H9 (cell line): ENCODE measurements at regions not wholly inside any gene's neighbourhood (a gene's known extent, or its start where the extent isn't known, plus 50 kb on each side); places are given as distances from the start of the nearest gene placed in this dataset.

Source experiments
- DNase-seq: peaks from one replicate; pipeline ENCODE4 v3.0.0-alpha.2; 2017
- H2AFZ ChIP-seq: one replicate; pipeline ENCODE4 v1.6.1; 2013; ENCODE audit warnings: mild to moderate bottlenecking, low read length, control low read depth, moderate library complexity
- H2AK5ac ChIP-seq: 2 replicates; pipeline ENCODE4 v1.6.1; 2013; ENCODE audit warnings: low read length, control low read depth, mixed read lengths; ENCODE audit not compliant: insufficient read length
- H2BK120ac ChIP-seq: one replicate; pipeline ENCODE4 v1.6.1; 2013; ENCODE audit warnings: low read depth, mild to moderate bottlenecking, low read length, control low read depth, inconsistent platforms; ENCODE audit not compliant: poor library complexity, severe bottlenecking
- H2BK12ac ChIP-seq: 2 replicates; pipeline ENCODE4 v1.6.1; 2013; ENCODE audit warnings: low read length, control low read depth, mixed read lengths, low read depth; ENCODE audit not compliant: insufficient read length
- H2BK15ac ChIP-seq: 2 replicates; pipeline ENCODE4 v1.6.1; 2013; ENCODE audit warnings: low read depth, low read length, control low read depth
- H2BK20ac ChIP-seq: one replicate; pipeline ENCODE4 v1.6.1; 2013; ENCODE audit warnings: low read depth, mild to moderate bottlenecking, low read length, control low read depth, inconsistent platforms; ENCODE audit not compliant: poor library complexity, severe bottlenecking
- H2BK5ac ChIP-seq: 2 replicates; pipeline ENCODE4 v1.6.1; 2013; ENCODE audit warnings: low read length, control low read depth, mixed read lengths; ENCODE audit not compliant: insufficient read length
- H3K14ac ChIP-seq: 2 replicates; pipeline ENCODE4 v1.6.1; 2013; ENCODE audit warnings: low read length, control low read depth; ENCODE audit not compliant: insufficient read depth
- H3K18ac ChIP-seq: 2 replicates; pipeline ENCODE4 v1.6.1; 2013; ENCODE audit warnings: low read depth, mild to moderate bottlenecking, mixed read lengths, low read length, control low read depth; ENCODE audit not compliant: insufficient read length
- H3K23ac ChIP-seq: 2 replicates; pipeline ENCODE4 v1.6.1; 2013; ENCODE audit warnings: low read length, control low read depth, mixed read lengths, low read depth; ENCODE audit not compliant: insufficient read length
- H3K23me2 ChIP-seq: 2 replicates; pipeline ENCODE4 v1.6.1; 2013; ENCODE audit warnings: low read depth, mild to moderate bottlenecking, mixed read lengths, low read length, control low read depth; ENCODE audit not compliant: insufficient read length, poor library complexity, severe bottlenecking
- H3K27ac ChIP-seq: 2 replicates; pipeline ENCODE4 v1.5.1; 2013; ENCODE audit warnings: low read length, control low read depth, mixed read lengths, low read depth; ENCODE audit not compliant: insufficient read length
- H3K27me3 ChIP-seq: 2 replicates; pipeline ENCODE4 v1.6.1; 2013; ENCODE audit warnings: low read length, control low read depth, inconsistent platforms; ENCODE audit not compliant: insufficient read depth
- H3K4ac ChIP-seq: 2 replicates; pipeline ENCODE4 v1.6.1; 2013; ENCODE audit warnings: low read depth, mild to moderate bottlenecking, control low read depth, inconsistent platforms, low read length, moderate library complexity
- H3K4me1 ChIP-seq: 2 replicates; pipeline ENCODE4 v1.6.1; 2013; ENCODE audit warnings: low read length, control low read depth, inconsistent platforms; ENCODE audit not compliant: insufficient read depth
- H3K4me2 ChIP-seq: 2 replicates; pipeline ENCODE4 v1.6.1; 2013; ENCODE audit warnings: low read length, control low read depth, mixed read lengths; ENCODE audit not compliant: insufficient read length, insufficient read depth
- H3K56ac ChIP-seq: 2 replicates; pipeline ENCODE4 v1.6.1; 2013; ENCODE audit warnings: low read depth, mild to moderate bottlenecking, mixed read lengths, low read length, control low read depth; ENCODE audit not compliant: insufficient read length
- H3K79me1 ChIP-seq: 2 replicates; pipeline ENCODE4 v1.6.1; 2013; ENCODE audit warnings: low read depth, mild to moderate bottlenecking, moderate library complexity, low read length, control low read depth, inconsistent platforms; ENCODE audit not compliant: insufficient read depth, poor library complexity, severe bottlenecking
- H3K79me2 ChIP-seq: 2 replicates; pipeline ENCODE4 v1.6.1; 2013; ENCODE audit warnings: low read length, control low read depth, inconsistent platforms; ENCODE audit not compliant: insufficient read depth
- H3K9ac ChIP-seq: 2 replicates; pipeline ENCODE4 v1.6.1; 2013; ENCODE audit warnings: low read length, control low read depth, mixed read lengths; ENCODE audit not compliant: insufficient read length; ENCODE audit errors: extremely low read depth
- H3K9me3 ChIP-seq: one replicate; pipeline ENCODE4 v1.6.1; 2013; ENCODE audit warnings: low read depth, low read length, inconsistent platforms; ENCODE audit not compliant: control insufficient read depth
- H3T11ph ChIP-seq: one replicate; pipeline ENCODE4 v1.6.1; 2013; ENCODE audit warnings: mild to moderate bottlenecking, low read length, control low read depth, inconsistent platforms
- H4K20me1 ChIP-seq: one replicate; pipeline ENCODE4 v1.6.1; 2013; ENCODE audit not compliant: control insufficient read depth, insufficient read length, insufficient read depth
- H4K5ac ChIP-seq: 2 replicates; pipeline ENCODE4 v1.6.1; 2013; ENCODE audit warnings: low read depth, mild to moderate bottlenecking, mixed read lengths, low read length, control low read depth; ENCODE audit not compliant: insufficient read length
- H4K8ac ChIP-seq: replicated peaks from 2 replicates; pipeline ENCODE4 v1.6.1; 2013; ENCODE audit warnings: low read length, control low read depth, mixed read lengths, low read depth; ENCODE audit not compliant: insufficient read length
- H4K91ac ChIP-seq: 2 replicates; pipeline ENCODE4 v1.6.1; 2013; ENCODE audit warnings: low read depth, mild to moderate bottlenecking, moderate library complexity, mixed read lengths, low read length, control low read depth; ENCODE audit not compliant: insufficient read length
- H3K27ac Mint-ChIP-seq, 3 experiments: 2 replicates in 2 of 3; 3 replicates in 1 of 3; pipeline ENCODE4 v1.8.0; 2020 to 2021; ENCODE audit warnings: mixed read lengths in 3 of 3, mild to moderate bottlenecking in 1 of 3, moderate library complexity in 1 of 3
- H3K27me3 Mint-ChIP-seq: 2 replicates; pipeline ENCODE4 v1.8.0; 2021; ENCODE audit warnings: low read depth, mild to moderate bottlenecking, moderate library complexity, mixed read lengths
- H3K36me3 Mint-ChIP-seq, 3 experiments: 2 replicates in 2 of 3; 3 replicates in 1 of 3; pipeline ENCODE4 v1.8.0; 2020 to 2021; ENCODE audit warnings: low read depth in 3 of 3, mixed read lengths in 3 of 3; ENCODE audit not compliant: insufficient read depth in 1 of 3
- H3K4me1 Mint-ChIP-seq, 2 experiments: 2 replicates each; pipeline ENCODE4 v1.8.0; 2020; ENCODE audit warnings: mixed read lengths in 2 of 2
- H3K4me3 Mint-ChIP-seq, 2 experiments: 2 replicates in 1 of 2; 3 replicates in 1 of 2; pipeline ENCODE4 v1.8.0; 2020 to 2021; ENCODE audit warnings: mild to moderate bottlenecking in 2 of 2, mixed read lengths in 2 of 2, moderate library complexity in 1 of 2
- H3K9me3 Mint-ChIP-seq, 2 experiments: 2 replicates in 1 of 2; 3 replicates in 1 of 2; pipeline ENCODE4 v1.8.0; 2020; ENCODE audit warnings: mild to moderate bottlenecking in 2 of 2, mixed read lengths in 2 of 2, moderate library complexity in 1 of 2
- CTCF ChIP-seq: fragments of 200-600 bp; sonication (generic); conservative IDR thresholded peaks from 3 replicates; pipeline ENCODE4 v1.8.0; 2021; ENCODE audit warnings: antibody characterized with exemption, mild to moderate bottlenecking
- WGBS: extraction: QIAGEN DNeasy Blood & Tissue Kit; methylation state at CpG from one replicate; pipeline ENCODE4 v1.1.7; 2013; ENCODE audit warnings: missing lambda C conversion rate, low lambda C conversion rate, mixed read lengths; ENCODE audit not compliant: insufficient read length; ENCODE audit errors: extremely low coverage; 5-methylcytosine and 5-hydroxymethylcytosine counted together

- Histone ChIP-seq H3K56ac (no peak overlapping the region), H2BK120ac (no peak overlapping the region), H3K9me3 (no peaks in the 10 kb centered on the region), H2AFZ (no peak overlapping the region), H4K20me1 (no peaks in the 10 kb centered on the region), H3K23ac (no peak overlapping the region), H3K14ac (no peak overlapping the region), H3K4ac (no peak overlapping the region), H3K79me1 (no peaks in the 10 kb centered on the region), H3K27me3 (no peaks in the 10 kb centered on the region), H3K4me2 (no peak overlapping the region), H2BK15ac (no peak overlapping the region), H4K5ac (no peak overlapping the region), H2BK12ac (no peak overlapping the region), H3T11ph (no peak overlapping the region), H3K18ac (no peak overlapping the region), H3K79me2 (no peaks in the 10 kb centered on the region), H4K8ac (no peak overlapping the region), H3K23me2 (no peaks in the 10 kb centered on the region), H2BK5ac (no peak overlapping the region), H3K9ac (no peak overlapping the region), H2BK20ac (no peak overlapping the region), H4K91ac (no peak overlapping the region), H2AK5ac (no peak overlapping the region), H3K27ac (no peak overlapping the region), H3K4me1 (peaks cover 3% of the 10 kb centered on the region; the same call in 1 of the 2 replicates)
- no peak overlapping the region for H3K27ac Mint-ChIP-seq
- H3K4me1 Mint-ChIP-seq: peaks cover 0 to 9% of the 10 kb centered on the region in 2 experiments; a peak in 3 of 4 replicates
- H3K4me3 Mint-ChIP-seq: no peak overlapping the region
- no peak for TF ChIP-seq CTCF
- DNase-seq: no peak
- no peaks in the 10 kb centered on the region for H3K36me3 Mint-ChIP-seq
- no CpG with 5 or more reads among the region's 3 CpGs for WGBS
- H3K27me3 Mint-ChIP-seq: no peaks in the 10 kb centered on the region
- H3K9me3 Mint-ChIP-seq: no peaks in the 10 kb centered on the region
Measured at GRCh38 chr14:88098163-88098562, 93.2 kb downstream of the GPR65 start.
